GM18861 (cell line): ENCODE measurements at regions not wholly inside any gene's neighbourhood (a gene's known extent, or its start where the extent isn't known, plus 50 kb on each side); places are given as distances from the start of the nearest gene placed in this dataset.

Experiments used
- ATAC-seq: cut with Tn5 transposase; IDR thresholded peaks from one replicate; pipeline ENCODE4 v1.9.1; 2021; ENCODE audit not compliant: unreplicated experiment

DNA sequence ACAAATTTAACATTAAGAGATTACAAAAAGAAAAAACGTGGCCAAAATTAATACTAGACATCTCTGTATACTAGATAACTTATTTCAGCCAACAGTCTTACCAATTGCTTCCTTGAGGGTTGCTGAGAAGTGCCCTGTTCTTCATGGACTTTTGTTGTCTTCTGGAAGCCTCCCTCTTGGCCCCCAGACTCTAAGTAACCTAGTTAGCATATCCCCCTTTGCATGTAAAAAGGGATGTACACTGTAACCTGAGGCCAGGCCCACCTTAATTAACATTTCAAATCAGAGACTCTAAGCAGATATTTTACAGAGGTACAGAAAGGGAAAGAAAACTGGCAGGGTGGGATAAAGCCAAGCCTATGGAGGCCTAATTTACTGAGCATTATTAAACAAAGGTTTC is 1047.3 kb downstream of the ADGRL2 start:
- ATAC-seq, result no peak

DNA sequence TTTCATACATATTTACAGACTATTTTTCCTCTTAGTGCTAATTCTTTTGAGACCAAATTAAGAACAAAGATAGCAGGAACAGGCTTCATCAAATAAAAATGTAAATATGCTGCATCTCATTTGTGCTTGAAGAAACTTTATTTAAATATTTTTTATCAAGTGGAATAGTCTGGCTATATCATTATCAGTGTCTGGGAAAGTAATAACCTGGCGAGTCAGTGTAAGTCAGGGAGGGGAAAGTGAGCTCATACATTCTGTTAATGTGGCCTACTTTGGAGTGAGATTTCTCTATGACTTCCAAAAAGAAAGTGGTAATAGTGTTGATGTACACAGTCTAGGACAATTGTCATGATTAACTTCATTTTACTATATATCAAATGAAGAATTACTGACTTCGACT is 1045.1 kb downstream of the ADGRL2 start:
- ATAC-seq, result no peak

DNA sequence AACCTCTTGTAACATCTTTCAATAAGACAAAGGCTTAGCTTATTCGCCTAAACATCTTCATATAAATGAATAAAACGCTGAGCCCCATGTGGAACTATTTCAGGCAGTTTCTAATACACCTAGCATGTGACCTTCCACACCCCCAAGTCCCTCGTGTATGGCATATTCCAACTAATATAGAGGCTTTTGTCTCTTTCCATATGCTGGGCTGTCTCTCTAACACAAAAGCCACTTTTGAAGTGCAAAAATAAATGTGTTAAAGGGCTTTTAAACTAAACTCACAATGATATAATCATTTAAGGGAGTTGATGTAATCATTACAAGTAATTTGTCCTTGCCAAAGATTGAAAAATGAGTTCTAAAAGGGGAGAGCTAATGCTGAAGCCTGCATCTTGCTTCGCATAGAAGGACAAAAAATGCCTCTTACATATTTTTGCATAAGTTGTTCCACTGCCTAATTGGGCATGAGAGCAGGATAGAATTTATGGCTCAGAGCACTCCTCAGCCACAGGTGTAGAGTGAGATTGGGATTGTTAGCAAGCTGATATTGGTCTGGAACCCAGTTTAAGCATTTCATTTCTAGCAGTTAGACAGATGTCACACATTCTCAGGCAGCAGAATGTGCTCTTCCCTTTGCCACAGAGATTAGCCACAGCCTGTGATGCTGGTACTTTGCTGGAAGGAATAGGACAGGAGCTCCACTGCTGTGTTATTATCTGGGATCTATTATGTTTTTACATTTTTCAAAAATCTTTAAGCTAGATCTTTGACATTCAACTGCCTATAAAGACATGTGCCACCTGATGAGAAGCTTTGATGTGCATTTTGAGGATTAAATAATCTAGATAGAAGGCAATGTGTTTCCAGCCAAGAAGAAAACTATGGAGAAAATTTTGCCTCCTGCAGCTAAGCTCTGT is 1044.4 kb downstream of the ADGRL2 start:
- ATAC-seq, result no peak

DNA sequence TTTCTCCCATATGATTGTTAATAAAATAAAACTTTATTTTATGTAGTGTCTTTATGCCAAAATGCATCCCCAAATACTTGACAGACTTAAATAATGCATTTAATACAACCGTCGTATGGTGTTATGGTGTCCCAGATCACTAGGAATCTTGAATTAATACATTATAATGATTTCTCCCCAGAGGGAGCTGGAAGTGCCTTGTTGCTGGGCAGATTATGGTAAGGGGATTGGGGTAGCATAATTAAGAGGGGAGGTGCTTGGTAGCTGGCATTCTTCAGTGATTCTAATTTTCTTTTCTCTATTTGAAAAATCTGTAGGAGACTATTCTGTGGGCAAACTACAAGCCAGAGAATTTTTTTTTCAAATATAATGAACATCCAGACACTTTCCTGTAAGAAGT is 1043.7 kb downstream of the ADGRL2 start:
- no peak for ATAC-seq

DNA sequence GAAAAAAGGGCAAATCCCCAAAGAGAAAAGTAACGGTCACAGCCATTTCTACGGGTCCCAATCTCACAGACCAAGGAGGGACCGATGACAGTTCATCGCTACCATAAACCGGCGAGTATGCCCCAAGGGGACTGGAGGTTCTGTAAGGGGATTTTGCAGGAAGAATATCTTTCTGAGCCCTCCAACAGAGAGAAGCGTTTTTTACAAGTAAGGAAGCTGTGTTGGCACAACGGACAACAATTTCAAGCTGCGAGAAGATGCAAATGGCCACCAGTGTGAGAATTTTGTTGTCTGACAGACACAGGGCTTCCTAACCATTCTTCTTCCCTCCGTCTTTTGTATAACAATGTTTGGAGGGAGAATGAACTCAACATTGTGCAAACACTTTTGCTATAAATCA is 1043.1 kb downstream of the ADGRL2 start:
- no peak for ATAC-seq

DNA sequence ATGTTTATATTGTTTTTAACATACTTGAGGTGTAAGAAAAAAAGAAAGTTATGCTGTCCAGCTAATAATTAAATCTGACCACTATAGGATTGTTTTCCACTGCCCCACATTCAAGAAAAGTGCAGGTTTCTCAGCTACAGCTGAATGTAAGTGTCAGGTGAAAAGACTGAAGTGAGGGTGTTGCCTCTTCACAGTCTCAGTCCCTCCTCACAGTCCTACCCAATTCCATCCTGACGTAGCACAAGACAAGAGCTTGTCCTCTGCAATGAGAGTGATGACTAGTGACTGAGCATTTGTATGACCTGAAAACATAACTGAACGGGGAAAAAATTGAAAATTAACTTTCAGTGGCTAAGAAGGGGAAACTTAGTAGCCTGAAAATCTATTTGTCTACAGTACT is 1039.5 kb downstream of the ADGRL2 start:
- ATAC-seq, result no peak

DNA sequence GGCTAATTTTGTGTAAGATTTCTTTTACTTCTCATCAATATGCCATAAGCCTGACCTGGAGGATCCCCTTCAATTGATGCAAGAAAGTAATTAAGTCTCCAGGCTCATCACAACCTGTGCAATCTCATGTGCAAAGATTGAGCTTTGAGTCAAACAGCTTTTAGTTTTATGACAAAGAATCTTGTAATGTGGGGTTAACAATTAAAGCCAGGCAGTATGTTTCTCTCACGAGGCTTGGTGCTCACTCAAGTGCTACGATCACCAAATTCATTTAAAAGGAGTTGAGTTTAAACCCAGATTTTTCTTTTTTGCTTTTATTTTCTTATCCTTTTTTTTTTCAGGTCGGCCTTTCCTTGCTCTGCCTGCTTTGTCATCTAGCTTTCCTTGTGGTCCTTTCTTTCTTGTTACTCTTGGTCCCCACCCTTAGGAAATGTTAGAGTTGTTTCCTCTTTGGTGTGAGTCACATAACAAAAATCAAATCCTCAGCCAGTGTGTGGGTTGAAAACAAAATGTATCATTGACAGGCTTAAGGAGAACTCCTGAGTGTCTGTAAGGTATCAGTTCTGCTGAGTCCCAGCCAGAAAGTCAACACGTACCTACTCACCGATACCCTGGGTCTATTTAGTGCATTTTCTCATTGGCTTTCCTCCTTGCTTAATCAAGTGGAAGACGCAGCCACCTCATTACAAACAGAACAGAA is 1037.2 kb downstream of the ADGRL2 start:
- ATAC-seq, result no peak

DNA sequence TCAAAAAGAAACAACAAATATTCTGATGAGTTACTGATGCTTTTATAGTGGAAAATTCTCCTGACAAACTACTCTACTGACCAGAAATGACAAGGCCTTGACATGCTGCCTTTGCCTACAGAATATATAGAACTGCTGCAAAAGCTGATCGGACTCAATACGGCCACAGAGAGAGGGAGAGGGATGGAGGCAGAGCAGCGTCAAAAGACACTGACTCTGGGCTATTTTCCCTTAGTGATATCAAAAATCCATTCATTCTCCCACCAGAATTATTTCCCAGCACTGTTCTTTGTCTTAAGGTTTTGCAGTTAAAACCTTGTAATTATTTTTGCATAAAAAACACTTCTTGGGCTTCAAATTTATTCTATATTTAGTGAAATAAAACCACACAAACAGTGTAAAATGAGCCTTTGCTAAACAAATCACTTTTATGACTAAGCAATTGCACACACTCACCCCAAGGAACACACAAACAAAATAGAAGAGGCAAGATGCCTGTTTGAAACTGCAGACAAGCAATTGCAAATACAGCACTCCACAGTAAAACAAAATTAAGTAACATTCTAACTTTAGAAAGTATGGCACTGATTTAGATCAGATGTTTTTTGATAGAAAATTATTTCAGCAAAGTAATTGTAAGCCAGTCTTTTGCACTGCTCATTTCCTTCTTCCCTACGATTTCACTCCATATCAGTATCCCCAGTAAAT is 1036.4 kb downstream of the ADGRL2 start:
- no peak for ATAC-seq

DNA sequence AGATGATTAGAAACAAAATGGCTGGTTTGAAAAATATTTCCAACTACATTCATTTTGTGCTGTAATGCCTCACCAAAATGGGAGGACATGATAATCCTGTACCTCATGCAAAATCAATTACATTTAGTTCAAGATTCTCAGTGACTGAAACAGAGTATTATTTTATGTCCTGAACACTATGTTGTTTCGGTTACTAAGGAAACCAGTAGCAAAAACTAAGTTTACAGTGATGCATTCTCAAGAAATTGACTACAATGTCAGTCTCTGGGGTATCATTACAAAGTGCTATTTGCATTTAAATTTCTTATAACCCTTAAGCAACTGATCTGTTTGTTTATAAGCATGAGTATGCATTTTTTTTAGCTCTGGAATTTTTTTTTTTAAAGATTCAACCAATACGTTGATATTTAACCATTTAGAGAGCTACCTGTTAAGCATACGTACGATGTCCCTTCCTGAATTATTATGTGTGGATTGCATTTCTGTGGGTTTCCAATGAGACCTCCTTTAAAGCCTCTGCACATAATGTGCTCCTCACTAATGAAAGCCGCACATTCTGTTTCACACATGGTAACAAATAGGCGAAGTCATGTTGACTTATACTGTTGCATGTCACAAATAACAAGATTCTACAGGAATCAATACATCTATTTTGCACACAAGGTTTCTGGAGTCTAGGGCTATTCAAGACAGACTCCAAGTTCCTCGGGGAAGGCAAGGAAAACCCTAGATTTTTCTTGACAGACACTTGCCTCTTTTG is 1035.7 kb downstream of the ADGRL2 start:
- no peak for ATAC-seq

DNA sequence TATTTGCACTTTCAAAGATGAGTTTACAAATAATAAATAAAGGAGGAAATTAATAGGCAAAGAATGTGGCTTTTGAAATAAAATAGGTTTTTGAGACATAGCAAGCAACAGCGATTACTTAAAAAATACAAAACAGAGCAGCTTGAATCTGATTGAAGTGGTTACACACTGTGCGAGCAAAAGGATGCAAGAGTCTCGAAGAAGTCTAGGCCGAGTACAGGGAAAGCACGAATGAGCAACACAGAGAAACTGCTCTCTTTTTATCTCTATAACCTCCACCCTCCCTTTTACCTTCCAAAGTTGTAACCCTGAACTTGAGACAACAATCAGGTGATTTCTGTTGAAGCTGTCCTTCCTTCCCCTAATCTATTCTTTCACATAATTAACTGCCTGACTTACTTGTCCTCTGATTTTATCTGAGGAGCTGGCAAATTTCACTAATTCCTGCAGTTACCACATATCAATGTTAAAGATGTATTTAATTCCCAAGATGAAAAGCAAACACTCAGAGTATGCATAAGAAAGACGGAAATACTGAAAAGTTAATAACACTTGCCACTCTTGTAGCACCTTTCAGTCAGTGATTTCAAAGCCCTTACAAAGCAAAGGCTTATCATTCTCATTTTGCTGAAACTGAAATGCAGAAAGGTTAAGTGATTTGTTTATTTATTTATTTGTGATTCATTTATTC is 1030.1 kb downstream of the ADGRL2 start:
- no peak for ATAC-seq

DNA sequence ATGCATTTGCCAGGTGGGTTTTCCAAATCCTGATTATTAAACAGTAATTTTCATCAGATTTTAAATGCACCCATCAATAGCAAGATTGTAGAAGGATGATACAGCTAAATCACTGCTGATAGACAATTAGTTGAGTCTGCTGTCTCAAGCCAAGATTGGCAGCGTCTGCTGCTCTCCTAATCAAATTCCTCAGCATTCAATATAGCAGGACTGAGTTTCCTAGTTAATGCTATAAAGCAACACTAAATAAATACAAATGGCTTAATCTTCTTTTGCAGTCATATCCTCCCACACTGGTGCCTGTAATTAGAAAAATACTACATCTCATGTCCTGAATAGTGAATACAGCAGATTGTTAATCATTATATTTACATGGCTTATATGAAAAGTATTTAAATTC is 1028.8 kb downstream of the ADGRL2 start:
- no peak for ATAC-seq

DNA sequence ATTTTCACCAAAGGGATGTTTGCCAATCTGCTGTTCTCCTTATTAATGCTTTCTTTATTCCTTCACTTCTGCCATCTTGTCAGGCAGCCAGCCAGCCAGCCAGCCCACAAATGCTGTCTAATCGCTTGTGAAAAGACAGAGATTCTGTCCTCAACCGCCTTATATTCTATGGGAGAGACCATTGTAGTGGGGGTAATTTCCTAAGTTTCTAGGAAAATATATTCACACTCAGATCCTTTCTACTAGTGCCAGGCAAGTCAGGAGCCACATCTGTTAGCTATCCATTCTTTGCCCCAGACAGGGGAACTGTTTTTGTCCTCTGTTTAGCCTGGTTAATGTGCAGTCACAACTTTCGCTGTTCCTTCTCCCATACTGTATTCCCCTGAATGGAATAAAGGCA is 1023.1 kb downstream of the ADGRL2 start:
- ATAC-seq, result no peak

DNA sequence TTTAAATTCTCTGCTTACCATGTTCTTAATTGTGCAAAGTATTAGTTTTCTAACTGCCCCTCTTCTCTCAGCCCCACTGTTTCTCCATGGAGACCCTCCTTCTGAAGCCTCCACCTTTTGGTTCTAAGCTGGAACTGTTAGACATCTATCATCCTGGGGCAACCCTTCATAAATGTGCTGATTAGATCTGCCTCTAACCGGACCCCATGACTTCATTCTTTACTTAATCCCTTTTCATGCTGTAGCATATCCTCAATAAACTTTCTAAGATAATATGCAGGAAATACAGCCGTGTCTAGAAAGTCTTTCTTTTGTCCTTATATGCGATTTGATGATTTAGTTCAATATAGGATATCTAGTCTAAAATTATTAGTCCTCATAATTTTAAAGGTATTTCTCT is 1020.1 kb downstream of the ADGRL2 start:
- ATAC-seq, result no peak

DNA sequence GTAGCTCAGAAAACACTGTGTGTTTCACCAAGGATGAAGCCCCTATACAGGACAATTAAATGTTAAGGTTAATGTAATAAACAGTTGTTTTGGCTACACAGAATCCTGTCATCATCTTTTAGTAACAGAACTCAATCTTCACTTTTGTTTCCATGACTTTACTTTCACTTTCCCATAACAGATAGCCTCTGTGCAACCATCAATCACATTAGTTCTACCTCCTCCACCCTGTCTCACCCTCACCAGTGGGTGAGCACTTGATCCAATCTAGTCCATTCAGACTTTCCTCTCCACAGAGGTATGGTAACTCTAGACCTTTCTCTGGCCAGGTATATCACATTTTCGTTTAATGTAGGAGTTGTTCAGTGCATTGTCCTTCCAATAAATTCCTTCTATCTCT is 1018.5 kb downstream of the ADGRL2 start:
- no peak for ATAC-seq

DNA sequence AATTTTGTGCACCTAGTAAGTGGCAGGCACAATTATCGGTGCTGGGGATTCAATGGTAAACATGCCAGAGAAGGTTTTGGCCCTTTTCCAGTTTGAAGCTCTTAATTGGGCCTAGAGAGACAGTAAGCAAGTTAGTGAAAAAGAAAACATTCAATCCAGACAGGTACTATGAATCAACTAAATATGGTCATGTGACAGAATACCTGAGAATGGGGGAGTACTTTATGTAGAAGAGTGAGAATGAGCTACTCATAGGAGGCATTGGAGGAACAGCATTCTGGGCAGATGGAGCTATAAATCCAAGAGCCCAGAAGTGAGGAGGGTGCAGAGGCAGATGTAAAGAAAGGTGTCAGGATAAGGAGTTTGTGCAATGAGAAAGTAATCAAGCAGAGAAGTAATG is 1017.9 kb downstream of the ADGRL2 start:
- no peak for ATAC-seq

DNA sequence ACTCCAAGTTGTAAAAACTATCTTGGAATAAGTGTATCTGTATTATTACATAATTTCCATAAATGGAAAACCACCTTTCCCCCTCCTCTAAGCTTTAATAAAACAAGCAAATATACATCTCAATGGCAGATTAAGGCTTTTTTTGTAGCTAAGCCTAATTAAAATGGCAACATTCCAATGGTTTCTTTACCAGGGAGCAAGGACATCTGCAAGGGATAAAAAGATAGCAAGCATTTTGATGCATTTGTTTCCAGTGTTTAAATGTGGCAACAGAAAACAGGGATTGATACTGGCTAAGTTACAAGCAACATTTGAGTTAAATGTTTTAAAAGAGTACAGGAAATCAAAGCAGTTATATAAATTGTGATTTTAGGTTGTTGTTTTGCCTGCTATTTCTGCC is 1012.7 kb downstream of the ADGRL2 start:
- no peak for ATAC-seq

DNA sequence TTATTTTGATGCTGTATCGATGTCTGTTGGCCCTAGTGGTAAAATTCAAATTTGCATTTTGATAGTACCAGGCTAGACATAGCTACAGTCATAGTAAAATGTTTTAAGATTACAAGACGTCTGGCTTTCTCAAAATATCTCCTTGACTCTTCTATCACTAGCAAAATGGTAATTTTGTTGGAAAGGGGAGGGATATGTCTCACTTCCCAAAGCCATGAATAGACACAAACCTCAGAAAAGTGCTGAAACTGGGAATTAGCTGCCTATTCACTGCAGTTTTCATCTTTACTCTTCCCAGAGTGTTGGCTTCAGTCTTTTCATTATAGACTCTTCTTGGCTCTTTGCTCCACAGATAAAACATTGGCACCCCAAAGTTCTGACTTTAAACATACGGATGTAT is 1009.9 kb downstream of the ADGRL2 start:
- no peak for ATAC-seq

DNA sequence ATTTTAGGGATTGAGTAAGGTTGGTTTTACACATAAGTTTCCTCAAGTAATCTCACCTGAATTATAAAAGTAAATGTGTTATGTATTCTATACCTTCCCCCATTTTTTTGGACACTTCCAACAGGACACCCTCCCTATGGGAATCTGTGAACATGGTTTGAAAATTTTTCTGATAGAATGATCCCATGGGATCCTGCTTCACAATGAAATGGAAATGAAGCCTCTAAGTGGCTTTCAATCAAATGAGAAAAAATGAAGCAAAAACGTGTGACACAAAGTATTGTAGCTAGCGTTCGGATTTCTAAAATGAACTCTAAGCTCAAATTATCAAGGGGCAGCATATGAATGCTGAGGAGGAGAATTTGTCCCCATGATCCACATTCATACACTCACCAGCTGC is 1006.8 kb downstream of the ADGRL2 start:
- ATAC-seq, result no peak

DNA sequence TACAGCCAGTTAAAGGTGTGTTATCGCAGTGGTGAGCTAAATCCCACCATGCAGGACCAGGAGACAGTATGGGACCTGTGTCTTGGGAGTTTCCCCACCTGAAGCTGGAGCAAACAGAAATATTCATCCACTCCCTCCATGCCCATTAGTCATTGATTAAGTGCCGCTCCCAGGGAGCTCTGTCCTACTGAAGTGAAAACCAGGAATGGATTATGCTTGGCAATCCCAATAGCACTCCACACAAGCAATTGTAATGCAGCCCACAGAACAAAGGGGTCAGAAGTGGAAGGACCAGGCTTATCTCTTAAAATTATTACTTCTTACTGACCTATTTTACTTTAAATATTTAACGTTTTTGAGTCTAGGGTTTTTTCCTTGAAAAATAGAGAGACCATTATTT is 1005.4 kb downstream of the ADGRL2 start:
- ATAC-seq, result no peak

DNA sequence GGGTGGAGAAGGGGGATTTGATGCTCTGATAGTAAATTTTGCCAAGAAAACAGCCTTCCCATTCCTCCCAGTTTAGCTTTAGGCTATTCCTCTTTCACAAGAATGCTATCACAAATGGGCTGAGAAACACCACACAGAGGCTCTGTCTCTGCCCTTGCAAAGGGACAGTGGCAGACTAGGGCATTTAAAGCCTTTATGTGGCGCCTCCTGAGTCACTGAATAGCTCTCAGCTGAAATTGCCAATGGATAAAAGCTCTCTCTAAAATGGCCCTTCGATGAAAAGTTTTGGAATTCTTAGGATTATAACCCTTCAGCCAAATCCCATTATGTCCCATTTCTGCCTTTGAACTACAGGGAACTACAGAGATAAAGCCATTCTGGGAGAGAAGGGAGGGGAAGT is 1000.4 kb downstream of the ADGRL2 start:
- no peak for ATAC-seq

DNA sequence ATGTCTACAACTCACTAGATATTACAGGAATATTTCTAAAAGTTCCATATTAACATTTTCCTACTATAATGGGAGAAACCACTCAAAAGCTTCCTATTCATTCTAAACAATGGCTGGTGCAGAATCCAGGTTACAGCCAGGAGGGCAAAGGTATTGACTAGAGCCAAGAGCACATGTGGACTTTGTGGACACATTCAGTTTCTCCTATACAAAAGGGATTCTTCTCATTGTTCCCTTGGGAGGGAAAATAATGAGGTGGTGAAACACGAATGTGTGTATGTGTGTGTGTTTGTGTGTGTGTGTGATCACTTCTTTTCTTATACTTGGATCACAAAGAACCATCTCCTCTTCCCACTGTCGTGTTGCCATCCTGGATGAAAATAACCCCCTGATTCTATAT is 1000.0 kb downstream of the ADGRL2 start:
- ATAC-seq, result no peak
